ENCODE measurements at regions not wholly inside any gene's neighbourhood (a gene's known extent, or its start where the extent isn't known, plus 50 kb on each side); places are given as distances from the start of the nearest gene placed in this dataset.

GRCh38 chr2:195343942-195344530 is 313.0 kb upstream of the SLC39A10 start (continued):
- TF ChIP-seq RAD21 (IDR thresholded peaks at IDR 0.05 in 1 of 2, conservative IDR thresholded peaks at IDR 0.05 in 1 of 2; ENCODE audit: low read depth in 2 of 2, low read length in 2 of 2): no peak
